HepG2 (cell line): ENCODE measurements at regions not wholly inside any gene's neighbourhood (a gene's known extent, or its start where the extent isn't known, plus 50 kb on each side); places are given as distances from the start of the nearest gene placed in this dataset.

Source experiments
- ATAC-seq: fragments of 200-7000 bp; cut with Tn5 transposase; 3 replicates; pipeline ENCODE4 v1.9.1; 2020; ENCODE audit warnings: mild to moderate bottlenecking, moderate library complexity
- BruUV-seq: library from RNA; stranded (reverse); fragments of 400-500 nt; replicated peaks from 2 replicates; lab custom pipeline; 2021; lab: Mats Ljungman, UMichigan
- CTCF ChIA-PET: fragments of 300-600 bp; formaldehyde crosslinking; extraction: SDS; loops from one replicate; lab custom pipeline; 2021; ENCODE audit warnings: low total read pairs, inconsistent platforms, low intra/inter-chr PET ratio; lab: Yijun Ruan, JAX
- POLR2A ChIA-PET: fragments of 350-600 bp; sonication (Branson Sonifier 250); formaldehyde crosslinking; loops from one replicate; lab custom pipeline; 2020; ENCODE audit warnings: antibody characterized with exemption, inconsistent platforms; lab: Yijun Ruan, JAX
- DNase-seq: peaks from one replicate; pipeline ENCODE4 v3.0.0-alpha.2; 2015; ENCODE audit warnings: low spot score
- FAIRE-seq: peaks from 3 replicates; lab custom pipeline; 2011; peaks lifted over from hg19 to GRCh38; lab: Jason Lieb, UNC
- H2AFZ ChIP-seq: one replicate; pipeline ENCODE4 v1.6.1; 2011; ENCODE audit warnings: low read length, inconsistent platforms
- H3K27ac ChIP-seq: fragments of 300-600 bp; 3 replicates; pipeline ENCODE4 v1.8.0; 2011; ENCODE audit warnings: mixed run types, mild to moderate bottlenecking, mixed read lengths, low read length, inconsistent platforms; ENCODE audit not compliant: insufficient read depth; ENCODE audit errors: extremely low read length
- H3K27me3 ChIP-seq, 2 experiments: fragments of 200-600 bp in 1 of 2; 2 replicates in 1 of 2; 3 replicates in 1 of 2; pipeline versions ENCODE4 v1.6.0 to v1.8.0; 2011; ENCODE audit warnings: low read length in 2 of 2, mild to moderate bottlenecking in 2 of 2, moderate library complexity in 2 of 2, inconsistent platforms in 1 of 2; ENCODE audit not compliant: insufficient read depth in 2 of 2, control insufficient read depth in 1 of 2
- H3K36me3 ChIP-seq, 2 experiments: fragments of 200-600 bp in 1 of 2; replicated peaks in 1 of 2; 2 replicates in 1 of 2; 3 replicates in 1 of 2; pipeline versions ENCODE4 v1.5.1 to v1.8.0; 2011; ENCODE audit warnings: low read length in 2 of 2, inconsistent platforms in 1 of 2; ENCODE audit not compliant: insufficient read depth in 2 of 2, control insufficient read depth in 1 of 2
- H3K4me1 ChIP-seq: 2 replicates; pipeline ENCODE4 v1.5.1; 2012; ENCODE audit warnings: low read length, inconsistent platforms; ENCODE audit not compliant: insufficient read depth
- H3K4me2 ChIP-seq: 2 replicates; pipeline ENCODE4 v1.6.0; 2011; ENCODE audit warnings: low read depth, low read length, inconsistent platforms
- H3K4me3 ChIP-seq, 3 experiments: fragments of 200-600 bp in 1 of 3; sonication (generic), shearing (Covaris generic) in 1 of 3; replicated peaks in 1 of 3; 2 replicates each; pipeline ENCODE4 v1.5.1; 2011 to 2016; ENCODE audit warnings: low read length in 3 of 3, inconsistent platforms in 2 of 3, low read depth in 2 of 3, mild to moderate bottlenecking in 2 of 3, control low read depth in 1 of 3, mixed read lengths in 1 of 3; ENCODE audit not compliant: insufficient read depth in 1 of 3
- H3K79me2 ChIP-seq: one replicate; pipeline ENCODE4 v1.6.1; 2011; ENCODE audit warnings: low read length, inconsistent platforms; ENCODE audit not compliant: insufficient read depth
- H3K9ac ChIP-seq: 2 replicates; pipeline ENCODE4 v1.6.0; 2011; ENCODE audit warnings: mild to moderate bottlenecking, low read depth, low read length, inconsistent platforms; ENCODE audit not compliant: insufficient read depth
- H3K9me3 ChIP-seq: 2 replicates; pipeline ENCODE4 v1.5.1; 2012; ENCODE audit warnings: mild to moderate bottlenecking, low read length
- H4K20me1 ChIP-seq: 2 replicates; pipeline ENCODE4 v1.6.0; 2011; ENCODE audit warnings: inconsistent platforms, mild to moderate bottlenecking, low read length, moderate library complexity; ENCODE audit not compliant: insufficient read depth
- ARNTL ChIP-seq: sonication (generic); formaldehyde crosslinking; IDR thresholded peaks from 2 replicates; pipeline ENCODE4 v1.4.0; 2020; ENCODE audit warnings: mild to moderate bottlenecking, missing genetic modification reagents
- CBX2 ChIP-seq, 2 experiments: fragments of 200-600 bp in 1 of 2; sonication (generic); formaldehyde crosslinking in 1 of 2; IDR thresholded peaks; 2 replicates each; pipeline versions ENCODE4 v1.7.0 to v1.8.1; 2018 to 2022; ENCODE audit warnings: low read depth in 2 of 2, low read length in 1 of 2, mild to moderate bottlenecking in 1 of 2, missing genetic modification reagents in 1 of 2
- HNRNPLL ChIP-seq: fragments of 200-400 bp; formaldehyde crosslinking; IDR thresholded peaks from 2 replicates; pipeline ENCODE4 v1.6.1; 2017; ENCODE audit warnings: mild to moderate bottlenecking, low read depth, low read length; ENCODE audit not compliant: poor library complexity, severe bottlenecking
- KDM2A ChIP-seq: sonication (generic); formaldehyde crosslinking; IDR thresholded peaks from 2 replicates; pipeline ENCODE4 v1.4.0; 2020; ENCODE audit warnings: low read depth, missing genetic modification reagents, borderline replicate concordance
- KLF12 ChIP-seq: sonication (generic); formaldehyde crosslinking; IDR thresholded peaks from 2 replicates; pipeline ENCODE4 v1.4.0; 2020; ENCODE audit warnings: missing genetic modification reagents, borderline replicate concordance
- KLF13 ChIP-seq: sonication (generic); formaldehyde crosslinking; IDR thresholded peaks from 2 replicates; pipeline ENCODE4 v1.4.0; 2020; ENCODE audit warnings: mild to moderate bottlenecking, missing genetic modification reagents
- NCOA1 ChIP-seq: sonication (generic); formaldehyde crosslinking; IDR thresholded peaks from 2 replicates; pipeline ENCODE4 v1.9.0; 2021; ENCODE audit warnings: missing genetic modification reagents
- POLR2AphosphoS5 ChIP-seq: IDR thresholded peaks from 2 replicates; pipeline ENCODE4 v1.6.1; 2012; ENCODE audit warnings: low read depth, low read length
- PRDM4 ChIP-seq: sonication (generic); formaldehyde crosslinking; IDR thresholded peaks from 2 replicates; pipeline ENCODE4 v1.9.0; 2021; ENCODE audit warnings: missing genetic modification reagents, borderline replicate concordance
- RBM22 ChIP-seq: fragments of 200-400 bp; formaldehyde crosslinking; optimal IDR thresholded peaks from 2 replicates; pipeline ENCODE3; 2017; ENCODE audit warnings: mild to moderate bottlenecking, low read length, moderate library complexity
- SOX6 ChIP-seq, 2 experiments: fragments of 450-650 bp in 1 of 2; sonication (generic) in 1 of 2; formaldehyde crosslinking in 1 of 2; IDR thresholded peaks; 2 replicates each; pipeline versions ENCODE4 v1.4.0 to v1.6.1; 2017 to 2020; ENCODE audit warnings: antibody characterized with exemption in 1 of 2, mild to moderate bottlenecking in 1 of 2, missing genetic modification reagents in 1 of 2
- ZBTB3 ChIP-seq: sonication (generic); formaldehyde crosslinking; IDR thresholded peaks from 2 replicates; pipeline ENCODE4 v1.4.0; 2020; ENCODE audit warnings: low read depth, mild to moderate bottlenecking, moderate library complexity, missing genetic modification reagents, borderline replicate concordance
- ZNF275 ChIP-seq: sonication (generic); formaldehyde crosslinking; IDR thresholded peaks from 2 replicates; pipeline ENCODE4 v1.8.0; 2022; ENCODE audit warnings: missing genetic modification reagents, mild to moderate bottlenecking, inconsistent platforms, borderline replicate concordance
- ZNF280B ChIP-seq: sonication (generic); formaldehyde crosslinking; IDR thresholded peaks from 2 replicates; pipeline ENCODE4 v1.5.0; 2020; ENCODE audit warnings: missing genetic modification reagents, mild to moderate bottlenecking, borderline replicate concordance
- ZNF367 ChIP-seq: sonication (generic); formaldehyde crosslinking; IDR thresholded peaks from 2 replicates; pipeline ENCODE4 v1.4.0; 2020; ENCODE audit warnings: missing genetic modification reagents, borderline replicate concordance
- ZNF496 ChIP-seq: sonication (generic); formaldehyde crosslinking; IDR thresholded peaks from 2 replicates; pipeline ENCODE4 v1.8.1; 2023; ENCODE audit warnings: mild to moderate bottlenecking, moderate library complexity, missing genetic modification reagents; ENCODE audit not compliant: insufficient replicate concordance
- ZNF713 ChIP-seq: sonication (generic); formaldehyde crosslinking; IDR thresholded peaks from 2 replicates; pipeline ENCODE4 v1.4.0; 2020; ENCODE audit warnings: mild to moderate bottlenecking, missing genetic modification reagents
- ZNF768 ChIP-seq: sonication (generic); formaldehyde crosslinking; IDR thresholded peaks from 2 replicates; pipeline ENCODE4 v1.4.0; 2020; ENCODE audit warnings: missing genetic modification reagents
- WGBS: methylation state at CpG from one replicate; pipeline ENCODE4 v1.1.6; 2017; ENCODE audit warnings: low lambda C conversion rate; 5-methylcytosine and 5-hydroxymethylcytosine counted together
- in situ Hi-C: cut with HindIII; loops from 2 replicates; pipeline ENCODE4 v1.10.0; 2017; ENCODE audit warnings: low pct_unique_long_range_greater_than_20kb; ENCODE audit not compliant: extremely low pct_ligation_motif_present
- intact Hi-C: fragments of 100-400 bp; cut with micrococcal nuclease; formaldehyde crosslinking; loops from one replicate; pipeline ENCODE4 v1.10.0; 2022; ENCODE audit not compliant: unreplicated experiment

GRCh38 chr7:20954711-20955619, 168.3 kb upstream of the SP8 start:
- no peak for FAIRE-seq
- ChIA-PET POLR2A (no interaction called here), CTCF (no interaction called here)
- Histone ChIP-seq H2AFZ (no peak overlapping the region), H3K79me2 (no peaks in the 10 kb centered on the region), H3K4me2 (no peak overlapping the region), H3K9ac (no peak overlapping the region), H4K20me1 (no peaks in the 10 kb centered on the region), H3K4me3 (no peak overlapping the region), H3K9me3 (no peaks in the 10 kb centered on the region)
- in situ Hi-C loops = no loop called here
- 34% methylated on average over 4 of the region's 4 CpGs for WGBS
- intact Hi-C loops = no loop called here
- TF ChIP-seq KLF13 (CRISPR knock-in tag) (no peak), ARNTL (CRISPR knock-in tag) (no peak), POLR2AphosphoS5 (no peak), KLF12 (CRISPR knock-in tag) (no peak), HNRNPLL (no peak), KDM2A (CRISPR knock-in tag) (no peak), SOX6 (IDR thresholded peaks at IDR 0.05) (no peak), SOX6 (CRISPR knock-in tag; IDR thresholded peaks at IDR 0.05) (no peak), ZNF367 (CRISPR knock-in tag) (no peak), ZNF713 (CRISPR knock-in tag) (no peak), CBX2 (IDR thresholded peaks at IDR 0.05; ENCODE audit: low read depth, low read length) (no peak), CBX2 (CRISPR knock-in tag; IDR thresholded peaks at IDR 0.05; ENCODE audit: low read depth) (no peak), ZNF275 (CRISPR knock-in tag) (no peak), ZNF280B (no peak), RBM22 (no peak), ZNF768 (CRISPR knock-in tag) (no peak), ZBTB3 (CRISPR knock-in tag) (no peak), ZNF496 (no peak), PRDM4 (CRISPR knock-in tag) (no peak), NCOA1 (CRISPR knock-in tag) (no peak)
- TF ChIP-seq, all 625 proteins: peak for 0
- H3K27ac ChIP-seq = no peak overlapping the region
- H3K4me1 ChIP-seq = peaks cover 13% of the 10 kb centered on the region
- no peaks in the 10 kb centered on the region for H3K27me3 ChIP-seq
- DNase-seq = no peak
- no peak for ATAC-seq
- no TSS peak for BruUV-seq
- no peaks in the 10 kb centered on the region for H3K36me3 ChIP-seq
